SH-SY5Y (cell line): ENCODE measurements at regions not wholly inside any gene's neighbourhood (a gene's known extent, or its start where the extent isn't known, plus 50 kb on each side); places are given as distances from the start of the nearest gene placed in this dataset.

Source experiments
- GATA2 ChIP-seq: IDR thresholded peaks from 2 replicates; pipeline ENCODE4 v1.6.1; 2011; ENCODE audit warnings: mild to moderate bottlenecking, low read depth, low read length
- GATA3 ChIP-seq: IDR thresholded peaks from 2 replicates; pipeline ENCODE4 v1.6.1; 2011; ENCODE audit warnings: low read depth, mild to moderate bottlenecking, low read length, moderate library complexity

DNA sequence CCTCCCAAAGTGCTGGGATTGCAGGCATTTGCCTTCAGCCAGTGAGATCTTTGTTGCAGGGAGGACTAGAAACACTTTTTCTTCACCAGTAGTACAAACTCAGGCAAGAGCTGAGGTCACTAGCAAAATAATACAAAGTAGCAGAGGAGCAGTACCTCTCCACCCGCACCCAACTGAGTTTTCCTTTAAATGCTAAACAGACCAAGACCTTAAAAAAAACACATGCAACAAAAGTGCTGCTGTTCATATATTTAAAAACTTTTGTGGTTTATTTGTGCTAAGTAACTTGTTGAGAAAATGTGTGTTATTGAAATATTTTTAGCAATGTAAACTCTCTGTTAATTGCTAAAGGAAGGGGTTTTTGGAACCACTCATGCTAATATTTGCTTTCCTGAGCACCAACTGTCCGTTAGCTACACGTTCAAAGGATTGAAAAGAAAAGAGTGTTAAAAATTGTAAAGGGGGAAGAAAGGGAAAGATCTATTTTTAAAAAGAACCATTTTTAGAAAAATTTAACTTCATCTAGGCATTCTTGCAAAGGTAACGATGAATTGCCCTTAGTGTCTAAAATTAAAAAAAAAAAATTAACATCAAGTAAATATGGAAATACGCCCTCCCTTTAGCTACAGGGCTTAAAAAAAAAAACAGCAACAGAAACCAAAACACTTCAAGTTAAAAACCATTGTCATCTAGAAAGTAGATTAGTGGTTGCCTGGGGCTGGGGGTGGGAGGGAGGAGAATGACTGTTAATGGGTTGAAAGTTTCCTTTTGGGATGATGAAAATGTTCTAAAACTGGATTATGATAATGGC is 114.0 kb upstream of the KRAS start:
- TF ChIP-seq GATA3 (no peak), GATA2 (no peak)

DNA sequence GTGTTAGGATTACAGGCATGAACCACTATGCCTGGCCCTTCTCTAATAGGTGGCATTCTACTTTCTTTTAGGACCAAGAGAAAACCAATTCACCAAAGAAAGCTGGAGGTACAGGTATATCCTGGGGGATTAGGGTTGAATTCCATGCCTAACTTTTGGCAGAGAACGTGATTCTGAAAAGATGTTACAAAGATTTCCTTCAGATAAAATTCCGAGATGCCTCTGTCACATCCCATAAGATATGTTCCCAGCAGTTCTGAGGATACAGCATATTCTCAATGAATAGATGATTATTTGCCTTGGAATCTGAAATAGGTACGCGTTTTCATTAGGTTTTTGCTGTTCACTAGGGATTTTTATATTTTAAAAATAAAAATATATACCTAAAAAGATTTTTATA is 111.9 kb upstream of the KRAS start:
- TF ChIP-seq GATA2: no peak

DNA sequence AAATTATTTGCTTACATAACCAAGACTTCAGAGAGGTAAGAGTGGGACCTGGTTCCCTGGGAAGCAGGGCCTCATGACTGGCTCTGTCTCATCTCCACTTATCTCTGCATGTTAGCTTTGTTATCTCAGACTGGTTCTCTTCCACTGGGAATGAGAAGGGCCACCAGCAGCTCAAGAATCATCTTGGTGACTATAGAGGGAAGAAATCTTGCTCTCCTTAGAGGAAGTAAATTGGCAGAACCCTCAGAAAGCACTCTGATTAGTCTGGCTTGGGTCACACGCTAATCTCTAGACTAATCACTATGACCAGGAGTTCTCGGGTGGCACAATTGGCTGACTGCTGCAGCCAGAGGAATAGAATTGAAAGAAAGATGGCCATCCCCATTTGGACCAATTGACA is 110.8 kb upstream of the KRAS start:
- TF ChIP-seq GATA2 (no peak), GATA3 (no peak)

DNA sequence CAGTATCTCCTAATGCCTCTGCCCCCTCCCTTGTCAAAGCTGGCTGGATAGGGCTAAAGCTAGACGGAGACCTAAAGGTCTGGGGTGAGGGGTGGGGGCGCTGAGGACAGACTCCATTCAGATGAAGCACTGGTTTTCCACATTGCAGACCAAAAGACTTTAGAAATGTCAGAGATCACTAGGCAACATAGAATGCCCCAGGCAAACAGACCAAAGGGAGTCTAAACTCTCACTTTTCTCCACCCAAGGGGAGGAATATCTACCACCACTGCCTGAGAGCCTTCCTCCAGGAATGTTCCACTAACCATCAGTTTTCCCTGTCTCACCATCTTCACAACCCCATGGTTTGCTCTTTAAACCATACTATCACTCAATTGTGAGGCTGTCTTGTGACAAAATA is 106.9 kb upstream of the KRAS start:
- no peak for TF ChIP-seq GATA3
- no peak for TF ChIP-seq GATA2

DNA sequence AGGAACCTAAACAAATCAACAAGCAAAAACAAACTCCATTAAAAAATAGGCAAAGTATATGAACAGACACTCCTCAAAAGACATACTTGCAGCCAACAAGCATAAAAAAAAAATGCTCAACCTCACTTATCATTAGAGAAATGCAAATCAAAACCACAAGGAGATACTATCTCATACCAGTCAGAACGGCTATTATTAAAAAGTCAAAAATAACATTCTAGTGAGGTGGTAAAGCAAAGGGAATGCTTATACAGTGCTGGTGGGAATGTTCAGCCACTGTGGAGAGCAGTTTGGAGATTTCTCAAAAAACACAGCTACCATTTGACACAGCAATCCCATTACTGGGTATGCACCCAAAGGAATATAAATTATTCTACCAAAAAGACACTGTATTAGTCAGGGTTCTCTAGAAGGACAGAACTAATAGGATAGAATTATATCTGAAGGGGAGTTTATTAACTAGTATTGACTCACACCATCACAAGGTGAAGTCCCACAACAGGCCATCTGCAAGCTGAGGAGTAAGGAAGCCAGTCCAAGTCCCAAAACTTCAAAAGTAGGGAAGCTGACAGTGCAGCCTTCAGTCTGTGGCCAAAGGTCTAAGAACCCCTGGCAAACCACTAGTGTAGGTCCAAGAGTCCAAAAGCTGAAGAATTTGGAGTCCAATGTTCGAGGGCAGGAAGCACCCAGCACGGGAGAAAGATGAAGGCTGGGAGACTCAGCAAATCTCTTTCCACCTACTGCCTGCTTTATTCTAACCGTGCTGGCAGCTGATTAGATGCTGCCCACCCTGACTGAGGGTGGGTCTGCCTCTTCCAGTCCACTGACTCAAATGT is 101.6 kb upstream of the KRAS start:
- TF ChIP-seq GATA3: no peak

DNA sequence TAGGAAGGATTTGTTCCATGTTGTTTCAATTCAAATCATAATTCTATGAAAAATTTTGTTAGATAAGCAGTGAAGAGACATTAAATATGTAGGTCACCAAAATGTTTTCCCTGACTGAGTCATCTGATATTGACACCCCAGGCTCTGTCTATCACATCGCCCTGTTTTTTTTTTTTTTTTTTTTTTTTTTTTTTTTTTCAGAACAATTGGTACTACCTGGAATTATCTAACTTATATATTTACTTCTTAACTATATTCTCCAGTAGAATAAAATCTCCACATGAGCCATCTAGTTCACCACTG is 97.8 kb upstream of the KRAS start:
- TF ChIP-seq GATA3 (no peak), GATA2 (no peak; the same call in 1 of the 2 replicates)

DNA sequence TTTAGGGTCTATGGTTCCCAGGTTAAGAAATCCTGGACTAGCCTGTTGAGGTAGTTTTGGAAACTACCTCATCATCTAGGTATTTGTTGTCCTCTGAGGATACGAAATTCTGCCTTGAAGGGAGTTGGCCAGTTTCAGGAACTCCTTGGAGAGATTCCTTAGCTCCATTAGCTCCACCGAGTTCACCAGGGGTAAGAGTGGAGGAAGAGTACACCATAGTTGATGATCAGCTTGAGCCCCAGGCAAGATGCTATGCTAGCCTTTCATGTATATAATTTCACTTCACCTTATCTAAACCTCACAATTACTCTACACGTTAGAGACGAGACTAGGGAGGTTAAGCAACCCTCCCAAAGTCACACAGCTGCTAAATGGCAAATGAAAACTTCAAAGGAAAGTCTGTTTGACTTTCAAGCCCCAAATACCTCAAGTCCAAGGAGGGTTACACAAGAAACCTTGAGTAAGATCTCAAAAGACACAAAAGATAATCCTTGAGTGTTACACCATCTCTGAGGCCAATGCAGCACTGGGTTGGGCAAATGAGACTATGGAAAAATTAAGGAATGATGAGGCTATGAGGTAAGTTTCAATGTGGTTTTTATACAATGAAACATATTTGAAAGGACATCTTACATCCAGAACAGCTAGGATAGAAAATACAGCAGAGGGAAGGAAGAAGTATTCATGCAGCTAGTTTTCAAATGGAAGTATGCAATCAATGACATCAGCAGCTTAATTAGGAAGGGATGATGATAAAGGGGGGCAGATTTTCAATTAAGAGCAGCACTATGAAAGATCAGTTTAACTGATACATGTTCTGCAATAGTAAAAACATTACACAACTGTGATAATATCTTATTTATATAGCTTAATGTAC is 97.2 kb upstream of the KRAS start:
- TF ChIP-seq GATA3 (peak; percentile 84), GATA2 (peak; percentile 73)

DNA sequence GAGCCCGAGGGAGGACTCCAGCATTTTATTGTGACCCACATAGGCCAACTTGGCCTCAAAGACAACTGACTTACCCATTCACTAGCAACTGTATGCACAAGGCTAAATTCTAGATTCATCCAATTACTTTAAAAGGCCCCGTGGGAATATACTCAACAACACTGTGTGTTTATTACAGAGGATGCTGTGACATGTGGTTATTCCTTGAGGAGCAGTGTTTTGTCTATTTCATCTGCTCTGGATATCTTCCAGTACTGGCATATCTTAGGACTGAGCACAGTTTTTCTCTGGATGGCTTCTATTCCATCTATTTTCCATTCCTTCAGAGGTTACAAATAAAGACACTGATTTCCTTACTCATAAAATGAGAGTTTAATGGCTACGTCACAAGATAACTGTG is 87.2 kb upstream of the KRAS start:
- TF ChIP-seq GATA3: no peak
- no peak for TF ChIP-seq GATA2

DNA sequence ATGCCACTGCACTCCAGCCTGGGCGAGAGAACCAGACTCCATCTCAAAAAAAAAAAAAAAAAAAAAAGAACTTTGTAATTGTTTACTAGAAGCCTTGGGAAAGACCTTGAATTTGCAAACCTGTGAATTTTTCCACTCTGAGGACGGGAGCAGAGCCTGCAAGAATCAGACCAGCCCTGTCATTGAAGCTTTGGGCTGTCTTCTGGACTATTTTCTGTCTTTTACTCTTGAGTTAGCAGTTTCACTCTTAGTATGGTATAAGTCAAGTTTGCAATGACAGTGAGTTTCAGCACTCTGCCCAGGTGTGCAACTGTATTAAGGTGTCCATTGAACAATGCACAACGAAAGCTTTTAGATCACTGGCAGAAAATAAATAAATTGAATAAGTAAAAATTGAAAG is 81.4 kb upstream of the KRAS start:
- TF ChIP-seq GATA2 (no peak), GATA3 (no peak)

DNA sequence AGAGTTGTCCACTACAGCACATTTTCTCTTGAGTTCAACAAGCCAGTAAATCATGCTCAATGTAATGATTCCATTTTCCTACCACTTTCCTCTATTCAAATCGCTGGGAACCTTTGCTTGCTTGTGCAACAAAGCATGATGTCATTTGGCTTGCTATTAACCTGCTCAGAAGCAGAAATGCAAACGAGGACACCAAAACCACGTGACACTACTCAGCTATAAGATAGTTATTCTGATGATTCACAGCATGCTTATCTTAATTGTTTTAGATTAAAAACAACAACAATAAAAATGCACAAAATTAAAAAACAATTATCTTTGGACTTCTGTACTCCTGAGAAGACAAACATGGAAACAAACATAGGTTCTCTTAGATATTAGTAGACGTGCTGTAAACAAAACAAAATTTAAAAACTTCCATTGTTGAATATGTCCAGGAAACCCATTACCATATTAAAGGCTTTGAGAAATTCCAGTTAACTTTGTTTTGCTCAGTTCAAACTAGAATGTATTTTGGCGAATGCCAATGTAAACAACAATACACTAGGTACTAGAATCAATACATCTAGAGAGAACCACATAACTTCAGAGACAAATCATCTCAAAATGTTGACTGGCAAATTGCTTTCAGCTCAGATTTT is 77.5 kb upstream of the KRAS start:
- TF ChIP-seq GATA2 (no peak), GATA3 (no peak)

DNA sequence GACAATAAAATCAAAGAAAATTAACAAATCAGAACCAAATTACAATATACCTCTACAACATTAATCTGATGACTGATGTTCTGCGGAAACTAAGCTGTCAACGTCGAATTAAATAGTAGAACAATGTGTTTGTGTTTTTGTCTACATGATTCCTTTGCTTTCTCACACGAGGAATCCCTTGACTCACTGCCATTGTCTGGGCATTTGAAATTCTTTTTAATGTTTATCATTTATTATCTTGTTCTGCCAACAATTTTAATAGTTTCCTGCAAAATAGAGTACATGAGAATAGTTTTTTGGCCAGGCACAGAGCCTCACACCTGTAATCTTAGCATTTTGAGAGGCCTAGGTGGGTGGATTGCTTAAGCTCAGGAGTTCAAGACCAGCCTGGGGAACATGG is 76.6 kb upstream of the KRAS start:
- TF ChIP-seq GATA2 (no peak), GATA3 (no peak)

DNA sequence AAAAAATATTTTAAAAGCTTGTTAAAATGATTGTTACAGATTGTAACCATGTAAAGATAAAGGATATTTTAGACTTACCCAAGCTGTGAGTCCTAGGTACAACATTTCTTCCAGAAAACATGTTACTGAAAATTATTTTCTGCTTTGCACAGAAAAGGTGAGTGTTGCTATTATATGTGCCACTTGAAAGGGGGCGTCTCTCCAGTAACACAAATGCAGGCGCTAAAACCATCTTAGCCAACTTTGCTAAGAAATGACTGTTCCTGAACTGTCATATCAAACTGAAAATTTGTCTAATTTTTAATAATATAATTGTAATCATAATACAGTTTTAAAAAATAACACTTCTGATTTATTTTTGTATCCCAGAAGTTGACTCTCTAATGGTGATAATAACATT is 75.6 kb upstream of the KRAS start:
- TF ChIP-seq GATA2 (no peak), GATA3 (no peak)

DNA sequence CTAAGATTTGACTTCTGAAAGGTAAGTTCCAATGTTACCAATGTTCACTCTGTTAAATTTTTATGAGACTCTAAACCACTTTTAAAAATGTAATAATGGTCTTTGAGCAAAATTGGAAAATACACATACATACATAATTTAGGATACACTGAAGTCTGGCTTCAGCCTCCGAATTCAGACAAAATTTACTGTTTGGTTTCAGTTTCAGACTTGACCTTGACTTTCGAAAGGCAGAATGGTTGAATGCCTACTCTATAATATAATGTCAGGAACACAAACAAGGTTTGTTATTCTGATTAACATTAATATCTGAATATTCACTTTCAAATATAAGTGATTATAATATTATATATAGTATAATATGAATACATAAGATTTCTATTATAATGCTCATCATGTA is 74.1 kb upstream of the KRAS start:
- TF ChIP-seq GATA3 (no peak), GATA2 (no peak)

DNA sequence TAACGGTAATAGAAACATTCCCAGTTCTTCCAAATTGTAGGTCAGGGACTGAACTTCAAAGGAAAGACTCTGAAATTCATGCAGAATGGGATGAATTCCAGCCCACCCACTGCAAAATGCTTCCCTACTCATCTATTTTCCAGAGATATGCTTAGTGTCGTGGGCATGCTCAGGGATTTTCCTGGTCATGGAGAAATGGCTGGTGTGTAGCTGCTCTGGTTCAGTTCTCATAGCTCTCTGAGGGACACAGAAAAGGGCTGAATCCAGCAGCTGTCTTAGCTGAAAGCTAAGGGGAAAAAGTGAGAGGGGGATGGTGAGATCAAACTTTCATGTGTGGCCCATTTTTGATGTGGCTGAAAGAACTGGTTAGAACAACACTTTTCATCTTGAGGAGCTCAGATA is 72.9 kb upstream of the KRAS start:
- TF ChIP-seq GATA2 (no peak), GATA3 (no peak)

DNA sequence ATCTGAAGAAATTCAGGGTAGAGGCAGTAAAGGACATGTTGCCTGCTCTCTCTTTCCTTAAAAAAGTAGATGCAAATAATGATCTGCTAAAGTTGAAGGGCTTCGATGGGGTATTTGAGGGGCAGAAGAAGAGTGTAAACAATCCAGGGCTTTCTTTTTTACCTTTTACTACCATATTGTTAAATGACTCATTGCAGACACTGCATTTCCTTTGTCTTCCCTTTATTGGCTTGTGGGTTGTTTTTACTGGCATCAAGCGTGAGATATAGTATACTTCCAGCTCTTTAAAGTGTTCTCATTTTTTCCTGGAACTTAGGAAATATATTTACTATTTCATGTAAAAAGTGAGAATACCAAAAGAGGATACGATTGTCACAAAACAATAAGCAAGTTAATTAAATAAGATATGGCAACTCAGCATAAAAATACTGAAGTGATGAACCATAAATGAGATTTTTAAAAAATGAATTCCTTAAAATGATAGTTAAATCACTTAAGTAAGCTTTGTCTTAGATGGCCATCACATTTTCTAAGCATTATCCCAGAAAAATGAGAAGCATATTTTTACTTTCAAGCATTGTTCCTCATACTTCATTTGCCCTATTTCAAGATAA is 72.3 kb upstream of the KRAS start:
- TF ChIP-seq GATA3: no peak
- no peak for TF ChIP-seq GATA2
